SK-N-SH (cell line): ENCODE measurements at regions not wholly inside any gene's neighbourhood (a gene's known extent, or its start where the extent isn't known, plus 50 kb on each side); places are given as distances from the start of the nearest gene placed in this dataset.

Source experiments
- CTCF ChIA-PET: fragments of 300-600, 350-600 bp; formaldehyde crosslinking; extraction: SDS; loops from one replicate; lab custom pipeline; 2021; lab: Yijun Ruan, JAX
- POLR2A ChIA-PET: fragments of 350-600 bp; sonication (Branson Sonifier 250); formaldehyde crosslinking; extraction: SDS; loops from one replicate; lab custom pipeline; 2020; ENCODE audit warnings: antibody characterized with exemption, inconsistent platforms; lab: Yijun Ruan, JAX
- DNase-seq: peaks from one replicate; pipeline ENCODE4 v3.0.0; 2012
- H2AFZ ChIP-seq: fragments of 200-600 bp; sonication (generic); 2 replicates; pipeline ENCODE4 v1.8.1; 2016; ENCODE audit warnings: antibody characterized with exemption, mild to moderate bottlenecking, low read depth
- H3F3A ChIP-seq: fragments of 200-600 bp; sonication (generic); replicated peaks from 2 replicates; pipeline ENCODE3; 2016; ENCODE audit warnings: antibody characterized with exemption, mild to moderate bottlenecking; ENCODE audit not compliant: insufficient read depth
- H3K27ac ChIP-seq, 2 experiments: fragments of 200-500 bp in 1 of 2; fragments of 200-600 bp in 1 of 2; sonication (Bioruptor generic) in 1 of 2; sonication (generic), shearing (Covaris generic) in 1 of 2; 2 replicates each; pipeline versions ENCODE4 v1.5.1 to v1.6.1; 2014 to 2016; ENCODE audit warnings: low read depth in 2 of 2, inconsistent platforms in 1 of 2, low read length in 1 of 2, mild to moderate bottlenecking in 1 of 2, mixed read lengths in 1 of 2
- H3K27me3 ChIP-seq: fragments of 200-600 bp; sonication (generic), shearing (Covaris generic); 2 replicates; pipeline ENCODE4 v1.6.1; 2016; ENCODE audit warnings: mixed run types; ENCODE audit not compliant: insufficient read depth
- H3K36me3 ChIP-seq, 2 experiments: fragments of 200-500 bp in 1 of 2; fragments of 200-600 bp in 1 of 2; sonication (Bioruptor generic) in 1 of 2; sonication (generic) in 1 of 2; replicated peaks in 1 of 2; 2 replicates each; pipeline versions ENCODE3 to v1.5.1; 2014 to 2016; ENCODE audit warnings: low read length in 1 of 2, mild to moderate bottlenecking in 1 of 2; ENCODE audit not compliant: insufficient read depth in 2 of 2, control insufficient read depth in 1 of 2
- H3K4me1 ChIP-seq, 2 experiments: fragments of 200-500 bp in 1 of 2; fragments of 200-600 bp in 1 of 2; sonication (Bioruptor generic) in 1 of 2; sonication (generic), shearing (Covaris generic) in 1 of 2; 2 replicates each; pipeline versions ENCODE4 v1.5.1 to v1.6.1; 2014 to 2016; ENCODE audit warnings: low read depth in 1 of 2, low read length in 1 of 2, mixed run types in 1 of 2; ENCODE audit not compliant: insufficient read depth in 2 of 2, control insufficient read depth in 1 of 2
- H3K4me2 ChIP-seq: fragments of 200-600 bp; sonication (generic), shearing (Covaris generic); 2 replicates; pipeline ENCODE4 v1.6.1; 2017; ENCODE audit warnings: mixed run types
- H3K4me3 ChIP-seq, 2 experiments: fragments of 200-500 bp in 1 of 2; fragments of 200-600 bp in 1 of 2; sonication (Bioruptor generic) in 1 of 2; sonication (generic), shearing (Covaris generic) in 1 of 2; 2 replicates each; pipeline versions ENCODE4 v1.5.1 to v1.8.1; 2014 to 2016; ENCODE audit warnings: low read depth in 2 of 2, inconsistent platforms in 1 of 2, low read length in 1 of 2, mild to moderate bottlenecking in 1 of 2, mixed read lengths in 1 of 2, moderate library complexity in 1 of 2
- H3K79me2 ChIP-seq: fragments of 200-600 bp; sonication (generic); 2 replicates; pipeline ENCODE4 v1.8.1; 2017; ENCODE audit warnings: mild to moderate bottlenecking; ENCODE audit not compliant: insufficient read depth
- H3K9ac ChIP-seq: fragments of 200-600 bp; sonication (generic); 2 replicates; pipeline ENCODE4 v1.6.1; 2017; ENCODE audit warnings: mixed run types
- H3K9me2 ChIP-seq: fragments of 200-600 bp; sonication (generic); 2 replicates; pipeline ENCODE4 v1.6.1; 2017; ENCODE audit warnings: mixed run types
- H3K9me3 ChIP-seq: fragments of 200-600 bp; sonication (generic); 2 replicates; pipeline ENCODE4 v1.6.1; 2017; ENCODE audit warnings: mixed run types, mild to moderate bottlenecking, moderate library complexity
- H4K20me1 ChIP-seq: fragments of 200-600 bp; sonication (generic); 2 replicates; pipeline ENCODE4 v1.6.1; 2017; ENCODE audit warnings: mild to moderate bottlenecking, mixed run types; ENCODE audit not compliant: insufficient read depth
- ELF1 ChIP-seq: IDR thresholded peaks from 2 replicates; pipeline ENCODE4 v1.4.0; 2012
- EP300 ChIP-seq, 2 experiments: IDR thresholded peaks; 2 replicates each; pipeline versions ENCODE4 v1.4.0 to v1.6.1; 2012; ENCODE audit warnings: borderline replicate concordance in 1 of 2, low read depth in 1 of 2, low read length in 1 of 2
- EZH2phosphoT487 ChIP-seq: fragments of 200-600 bp; sonication (generic); IDR thresholded peaks from 2 replicates; pipeline ENCODE4 v1.6.1; 2017; ENCODE audit warnings: low read depth, mixed run types, mild to moderate bottlenecking, antibody characterized with exemption, moderate library complexity, borderline replicate concordance
- FOSL2 ChIP-seq: IDR thresholded peaks from 2 replicates; pipeline ENCODE4 v1.4.0; 2012; ENCODE audit warnings: low read depth, mild to moderate bottlenecking, moderate library complexity, borderline replicate concordance
- JUND ChIP-seq: IDR thresholded peaks from 2 replicates; pipeline ENCODE4 v1.4.0; 2012
- MEF2A ChIP-seq: IDR thresholded peaks from 2 replicates; pipeline ENCODE4 v1.4.0; 2012; ENCODE audit warnings: low read depth, borderline replicate concordance
- NFIC ChIP-seq: IDR thresholded peaks from 2 replicates; pipeline ENCODE4 v1.4.0; 2012; ENCODE audit warnings: borderline replicate concordance
- NRF1 ChIP-seq: IDR thresholded peaks from 2 replicates; pipeline ENCODE4 v1.6.1; 2012; ENCODE audit warnings: low read depth, mild to moderate bottlenecking, low read length
- POLR2AphosphoS5 ChIP-seq: IDR thresholded peaks from 2 replicates; pipeline ENCODE4 v1.6.1; 2012; ENCODE audit warnings: low read depth, low read length
- TAF1 ChIP-seq: IDR thresholded peaks from 2 replicates; pipeline ENCODE4 v1.6.1; 2012; ENCODE audit warnings: low read depth, mild to moderate bottlenecking, low read length, moderate library complexity, borderline replicate concordance
- YY1 ChIP-seq: IDR thresholded peaks from 2 replicates; pipeline ENCODE4 v1.4.0; 2012; ENCODE audit warnings: low read depth, mild to moderate bottlenecking
- WGBS: methylation state at CpG from one replicate; pipeline ENCODE4 v1.1.6; 2017; ENCODE audit warnings: low lambda C conversion rate; 5-methylcytosine and 5-hydroxymethylcytosine counted together
- TF ChIP-seq, protein P1 (sequence below): fragments of 200-600 bp; sonication (generic); IDR thresholded peaks from 2 replicates; pipeline ENCODE4 v1.6.1; 2017; ENCODE audit warnings: antibody characterized with exemption, mild to moderate bottlenecking, moderate library complexity
- TF ChIP-seq, protein P2 (sequence below): IDR thresholded peaks from 2 replicates; pipeline ENCODE4 v1.4.0; 2012; ENCODE audit warnings: low read depth, borderline replicate concordance

DNA sequence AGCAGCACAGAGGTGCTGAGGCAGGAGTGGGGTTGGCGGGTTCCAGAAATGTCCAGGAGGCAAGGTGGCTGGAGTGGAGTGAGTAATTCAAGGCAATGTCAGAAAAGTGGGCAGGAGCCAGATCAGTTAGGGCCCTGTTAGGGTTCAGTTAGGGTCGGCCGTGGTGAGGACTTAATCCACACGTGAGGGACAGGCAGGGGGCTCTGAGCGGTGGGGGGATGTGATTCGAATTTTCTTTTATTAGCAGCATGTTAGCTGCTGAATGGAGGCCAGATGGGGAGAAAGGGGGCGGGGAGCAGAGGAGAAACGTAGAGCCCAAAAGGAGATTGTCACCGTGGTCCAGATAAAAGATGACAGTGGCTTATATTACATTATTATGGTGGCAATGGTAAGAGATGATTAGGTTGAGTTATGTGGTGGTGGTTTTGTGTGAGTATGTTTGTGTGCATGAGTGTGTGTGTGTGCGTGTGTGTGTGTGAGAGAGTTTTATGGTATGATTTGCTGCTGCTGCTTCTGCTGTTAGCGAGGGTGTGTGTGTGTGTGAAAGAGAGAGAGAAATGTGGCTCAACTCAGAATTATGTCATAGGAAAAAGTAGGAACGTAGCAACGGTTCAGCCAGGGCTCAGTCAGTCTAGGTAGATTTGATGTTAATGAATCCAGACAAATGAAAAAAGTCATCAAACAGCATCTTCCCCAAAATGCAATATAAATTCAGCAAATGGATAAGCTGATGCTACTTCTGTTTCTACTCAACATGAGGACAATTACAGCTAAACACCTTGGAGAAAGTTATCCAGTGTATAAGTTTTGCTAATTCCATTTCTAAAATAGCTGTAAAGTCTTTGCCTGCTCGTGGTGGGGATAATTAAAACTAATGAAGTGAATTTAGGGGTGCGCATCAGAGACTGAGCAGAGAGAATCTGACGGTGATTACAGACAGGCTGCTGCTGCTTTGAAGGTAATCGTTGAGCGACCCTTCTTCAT lies 390.6 kb downstream of the HAPSTR1 start (continued):
- TF ChIP-seq FOSL2: no peak
- TF ChIP-seq JUND: no peak
- TF ChIP-seq ELF1: no peak
- no peak for TF ChIP-seq EZH2phosphoT487
- TF ChIP-seq POLR2AphosphoS5: no peak

DNA sequence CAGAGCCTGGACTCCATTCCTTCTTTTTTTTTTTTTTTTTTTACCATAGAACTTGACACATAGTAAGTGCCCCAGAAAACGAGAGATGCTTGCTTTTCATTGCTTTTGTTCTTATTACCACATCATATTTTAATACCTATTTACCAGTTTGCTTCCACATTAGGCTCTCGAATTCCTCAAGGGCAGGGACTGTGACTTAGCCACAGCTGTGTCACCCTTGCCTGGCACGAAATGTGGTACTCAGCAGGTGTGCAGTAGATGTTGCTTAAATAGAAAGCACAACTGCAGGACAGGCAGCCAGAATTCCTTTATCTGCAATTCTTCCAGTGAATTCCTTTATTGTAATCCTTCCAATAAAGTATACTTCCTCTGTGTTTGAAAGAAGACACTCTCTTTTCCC lies 393.0 kb downstream of the HAPSTR1 start:
- no peaks in the 10 kb centered on the region for H4K20me1 ChIP-seq
- POLR2A ChIA-PET: no interaction called here

More for the DNA sequence above, 393.0 kb downstream of the HAPSTR1 start:
- TF ChIP-seq TAF1 (no peak), NFIC (no peak), NRF1 (no peak), EP300 (IDR thresholded peaks at IDR 0.05; ENCODE audit: borderline replicate concordance in 1 of 2, low read depth in 1 of 2, low read length in 1 of 2) (no peak), YY1 (no peak), MEF2A (no peak)
- TF ChIP-seq, protein P1, sequence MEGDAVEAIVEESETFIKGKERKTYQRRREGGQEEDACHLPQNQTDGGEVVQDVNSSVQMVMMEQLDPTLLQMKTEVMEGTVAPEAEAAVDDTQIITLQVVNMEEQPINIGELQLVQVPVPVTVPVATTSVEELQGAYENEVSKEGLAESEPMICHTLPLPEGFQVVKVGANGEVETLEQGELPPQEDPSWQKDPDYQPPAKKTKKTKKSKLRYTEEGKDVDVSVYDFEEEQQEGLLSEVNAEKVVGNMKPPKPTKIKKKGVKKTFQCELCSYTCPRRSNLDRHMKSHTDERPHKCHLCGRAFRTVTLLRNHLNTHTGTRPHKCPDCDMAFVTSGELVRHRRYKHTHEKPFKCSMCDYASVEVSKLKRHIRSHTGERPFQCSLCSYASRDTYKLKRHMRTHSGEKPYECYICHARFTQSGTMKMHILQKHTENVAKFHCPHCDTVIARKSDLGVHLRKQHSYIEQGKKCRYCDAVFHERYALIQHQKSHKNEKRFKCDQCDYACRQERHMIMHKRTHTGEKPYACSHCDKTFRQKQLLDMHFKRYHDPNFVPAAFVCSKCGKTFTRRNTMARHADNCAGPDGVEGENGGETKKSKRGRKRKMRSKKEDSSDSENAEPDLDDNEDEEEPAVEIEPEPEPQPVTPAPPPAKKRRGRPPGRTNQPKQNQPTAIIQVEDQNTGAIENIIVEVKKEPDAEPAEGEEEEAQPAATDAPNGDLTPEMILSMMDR: no peak
- TF ChIP-seq, protein P2, sequence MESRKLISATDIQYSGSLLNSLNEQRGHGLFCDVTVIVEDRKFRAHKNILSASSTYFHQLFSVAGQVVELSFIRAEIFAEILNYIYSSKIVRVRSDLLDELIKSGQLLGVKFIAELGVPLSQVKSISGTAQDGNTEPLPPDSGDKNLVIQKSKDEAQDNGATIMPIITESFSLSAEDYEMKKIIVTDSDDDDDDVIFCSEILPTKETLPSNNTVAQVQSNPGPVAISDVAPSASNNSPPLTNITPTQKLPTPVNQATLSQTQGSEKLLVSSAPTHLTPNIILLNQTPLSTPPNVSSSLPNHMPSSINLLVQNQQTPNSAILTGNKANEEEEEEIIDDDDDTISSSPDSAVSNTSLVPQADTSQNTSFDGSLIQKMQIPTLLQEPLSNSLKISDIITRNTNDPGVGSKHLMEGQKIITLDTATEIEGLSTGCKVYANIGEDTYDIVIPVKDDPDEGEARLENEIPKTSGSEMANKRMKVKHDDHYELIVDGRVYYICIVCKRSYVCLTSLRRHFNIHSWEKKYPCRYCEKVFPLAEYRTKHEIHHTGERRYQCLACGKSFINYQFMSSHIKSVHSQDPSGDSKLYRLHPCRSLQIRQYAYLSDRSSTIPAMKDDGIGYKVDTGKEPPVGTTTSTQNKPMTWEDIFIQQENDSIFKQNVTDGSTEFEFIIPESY: no peak
- Histone ChIP-seq H2AFZ (no peak overlapping the region), H3K27me3 (no peaks in the 10 kb centered on the region), H3K36me3 (no peaks in the 10 kb centered on the region), H3K79me2 (no peaks in the 10 kb centered on the region), H3K4me3 (no peak overlapping the region), H3K9me3 (no peaks in the 10 kb centered on the region), H3K9ac (no peak overlapping the region), H3F3A (no peaks in the 10 kb centered on the region), H3K9me2 (no peaks in the 10 kb centered on the region), H3K4me1 (no peaks in the 10 kb centered on the region), H3K27ac (no peak overlapping the region), H3K4me2 (no peak overlapping the region)
- CTCF ChIA-PET: no interaction called here
- no peak for DNase-seq
- 9% methylated on average over 3 of the region's 3 CpGs for WGBS
